AG09319 (cell line): ENCODE measurements at regions not wholly inside any gene's neighbourhood (a gene's known extent, or its start where the extent isn't known, plus 50 kb on each side); places are given as distances from the start of the nearest gene placed in this dataset.
"Not testable (repeated sequence)": the region's sequence is repeated elsewhere in the genome, so short reads cannot be mapped to it uniquely, and the experiment has no call there.

Experiments used
- DNase-seq: peaks from one replicate; pipeline ENCODE4 v3.0.0-alpha.2; 2010; ENCODE audit warnings: low read depth; ENCODE audit errors: extremely low read depth
- CTCF ChIP-seq: IDR thresholded peaks from 2 replicates; pipeline ENCODE4 v1.5.1; 2011; ENCODE audit warnings: low read depth, mild to moderate bottlenecking, inconsistent platforms, low read length, moderate library complexity

- DNase-seq = no peak
- TF ChIP-seq CTCF = no peak
Observed at GRCh38 chr10:30170146-30170545, 110.8 kb upstream of the JCAD start.

GRCh38 chr10:30169342-30169741 lies 110.0 kb upstream of the JCAD start:
- TF ChIP-seq CTCF = no peak
- DNase-seq = no peak

DNA sequence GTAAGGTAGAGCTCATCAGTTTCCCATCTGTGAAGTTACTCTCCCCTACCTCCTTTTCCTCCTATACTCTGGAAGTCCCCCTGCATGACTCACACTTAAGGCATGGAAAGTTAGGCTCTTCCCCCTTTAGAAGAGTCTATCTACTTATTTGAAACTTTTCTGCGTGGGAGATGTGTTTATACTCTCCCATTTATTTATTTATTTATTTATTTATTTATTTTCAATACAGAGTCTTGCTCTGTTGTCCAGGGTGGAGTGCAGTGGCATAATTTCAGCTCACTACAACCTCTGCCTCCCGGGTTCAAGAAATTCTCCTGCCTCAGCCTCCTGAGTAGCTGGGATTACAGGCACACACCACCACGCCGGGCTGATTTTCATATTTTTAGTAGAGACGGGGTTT lies 107.5 kb upstream of the JCAD start:
- TF ChIP-seq CTCF = no peak
- DNase-seq = no peak

- DNase-seq = not testable (repeated sequence)
Observed at GRCh38 chr10:30163410-30163809, 104.0 kb upstream of the JCAD start.

DNA sequence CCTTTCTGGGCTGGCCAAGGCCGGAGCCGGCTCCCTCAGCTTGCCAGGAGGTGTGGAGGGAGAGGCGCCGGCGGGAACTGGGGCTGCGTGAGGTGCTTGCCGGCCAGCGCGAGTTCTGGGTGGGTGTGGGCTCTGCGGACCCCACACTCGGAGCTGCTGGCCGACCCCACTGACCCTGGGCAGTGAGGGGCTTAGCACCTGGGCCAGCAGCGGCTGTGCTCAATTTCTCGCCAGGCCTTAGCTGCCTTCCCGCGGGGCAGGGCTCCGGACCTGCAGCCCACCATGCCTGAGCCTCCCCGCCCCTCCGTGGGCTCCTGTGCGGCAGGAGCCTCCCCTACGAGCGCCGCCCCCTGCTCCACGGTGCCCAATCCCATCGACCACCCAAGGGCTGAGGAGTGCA lies 103.4 kb upstream of the JCAD start:
- DNase-seq = not testable (repeated sequence)

DNA sequence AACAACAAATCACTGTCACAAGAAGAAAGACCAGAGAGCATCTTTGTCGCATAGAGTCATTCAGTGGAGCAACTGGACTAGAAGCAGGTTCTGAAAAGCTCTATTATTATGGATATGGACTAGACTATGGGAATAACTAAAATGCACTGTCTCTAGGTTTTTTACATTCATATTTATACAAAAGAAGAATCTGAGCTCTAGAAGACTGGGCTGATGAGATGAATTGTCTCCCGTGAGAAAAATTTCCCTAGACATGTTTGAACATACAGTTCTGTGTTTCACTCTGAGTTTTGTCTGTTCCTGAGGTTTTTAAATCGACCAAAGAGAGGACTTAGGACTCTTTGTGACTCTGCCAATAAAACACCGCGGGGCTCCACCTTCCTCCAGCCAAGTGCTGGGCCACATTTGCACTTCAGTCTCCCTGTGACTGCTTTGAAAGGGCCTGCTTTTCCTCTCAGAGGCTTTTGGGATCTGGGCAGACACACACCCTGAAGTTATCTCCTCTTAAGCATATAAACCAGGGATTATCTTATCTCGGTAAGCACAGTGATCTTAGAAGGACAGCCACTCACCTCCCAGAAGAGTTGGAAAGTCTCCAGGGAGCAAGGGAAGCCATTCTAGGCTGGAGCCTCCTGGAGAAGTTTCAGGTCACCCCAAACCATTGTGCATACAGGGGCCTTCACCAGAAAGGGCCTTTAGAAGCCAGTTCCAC lies 101.0 kb upstream of the JCAD start:
- no peak for TF ChIP-seq CTCF
- DNase-seq = no peak

DNA sequence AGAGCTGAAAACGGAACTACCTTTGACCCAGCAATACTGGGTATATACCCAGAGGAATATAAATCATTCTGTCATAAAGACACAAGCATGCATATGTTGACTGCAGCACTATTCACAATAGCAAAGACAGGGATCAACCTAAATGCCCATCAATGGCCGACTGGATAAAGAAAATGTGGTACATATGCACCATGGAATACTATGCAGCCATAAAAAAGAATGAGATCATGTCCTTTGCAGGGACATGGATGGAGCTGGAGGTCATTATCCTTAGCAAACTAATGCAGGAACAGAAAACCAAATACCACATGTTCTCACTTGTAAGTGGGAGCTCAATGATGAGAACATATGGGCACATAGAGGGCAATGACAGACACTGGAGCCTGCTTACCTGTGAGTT lies 100.2 kb upstream of the JCAD start:
- DNase-seq = not testable (repeated sequence)

- DNase-seq = no peak
Observed at GRCh38 chr10:30158325-30158960, 99.1 kb upstream of the JCAD start.

More at GRCh38 chr10:30158325-30158960, 99.1 kb upstream of the JCAD start:
- TF ChIP-seq CTCF = no peak
